ENCODE measurements at regions not wholly inside any gene's neighbourhood (a gene's known extent, or its start where the extent isn't known, plus 50 kb on each side); places are given as distances from the start of the nearest gene placed in this dataset.
A peak's percentile ranks its signal among the peaks of the same experiment; 100 is the strongest.

- ChIA-PET POLR2A (interaction anchor here (0.7 kb wide), 1 partner anchor 59 kb away, joined by 4 read pairs; no protein-coding TSS in a partner anchor), CTCF (interaction anchor here (1.2 kb wide), 2 partner anchors 13 to 86 kb away, joined by 3 read pairs; no protein-coding TSS in a partner anchor)
- Mint-ChIP-seq H3K27me3 (no peaks in the 10 kb centered on the region), H3K9me3 (ENCODE audit: low read depth) (no peaks in the 10 kb centered on the region), H3K4me1 (peaks cover 10% of the 10 kb centered on the region), H3K36me3 (ENCODE audit: low read depth) (no peaks in the 10 kb centered on the region), H3K27ac (no peak overlapping the region), H3K4me3 (no peak overlapping the region)
- intact Hi-C loops (cut with DNase I, micrococcal nuclease) = no loop called here
- DNase-seq (no peak), ATAC-seq (peak; percentile 4)
These were observed 70.2 kb upstream of the SLC38A2 start for GRCh38 chr12:46442738-46443137.

GRCh38 chr12:46442239-46442638 lies 69.7 kb upstream of the SLC38A2 start:
- Mint-ChIP-seq H3K9me3 (ENCODE audit: low read depth) (no peaks in the 10 kb centered on the region), H3K4me1 (peaks cover 10% of the 10 kb centered on the region), H3K27me3 (no peaks in the 10 kb centered on the region), H3K4me3 (no peak overlapping the region), H3K36me3 (ENCODE audit: low read depth) (no peaks in the 10 kb centered on the region), H3K27ac (no peak overlapping the region)
- no peak for DNase-seq
- ATAC-seq = peak; percentile 19
- ChIA-PET CTCF (interaction anchor here (0.8 to 1.2 kb wide), 2 partner anchors 14 to 86 kb away, joined by 3 read pairs; no protein-coding TSS in a partner anchor), POLR2A (interaction anchor here (0.7 kb wide), 1 partner anchor 58 kb away, joined by 4 read pairs; no protein-coding TSS in a partner anchor)
- intact Hi-C loops (cut with DNase I, micrococcal nuclease) = no loop called here

- ATAC-seq (no peak), DNase-seq (no peak)
- intact Hi-C loops (cut with DNase I, micrococcal nuclease) = no loop called here
- peaks cover 3% of the 10 kb centered on the region for H3K4me1 Mint-ChIP-seq
- no peak overlapping the region for H3K27ac Mint-ChIP-seq
- ChIA-PET CTCF (interaction anchor here (0.6 kb wide), 1 partner anchor 389 kb away, joined by 3 read pairs; no protein-coding TSS in a partner anchor), POLR2A (no interaction called here)
- no peaks in the 10 kb centered on the region for H3K9me3 Mint-ChIP-seq (ENCODE audit: low read depth)
- H3K36me3 Mint-ChIP-seq (ENCODE audit: low read depth) = no peaks in the 10 kb centered on the region
- no peak overlapping the region for H3K4me3 Mint-ChIP-seq
- H3K27me3 Mint-ChIP-seq = no peaks in the 10 kb centered on the region
These were observed 67.4 kb upstream of the SLC38A2 start for GRCh38 chr12:46439793-46440511.

GRCh38 chr12:46438719-46439319 lies 66.2 kb upstream of the SLC38A2 start:
- H3K27me3 Mint-ChIP-seq = no peaks in the 10 kb centered on the region
- DNase-seq = no peak
- intact Hi-C loops (cut with DNase I, micrococcal nuclease) = no loop called here
- ChIA-PET CTCF (no interaction called here), POLR2A (no interaction called here)
- H3K4me1 Mint-ChIP-seq = peaks cover 3% of the 10 kb centered on the region
- no peak overlapping the region for H3K27ac Mint-ChIP-seq
- H3K9me3 Mint-ChIP-seq (ENCODE audit: low read depth) = no peaks in the 10 kb centered on the region
- no peak overlapping the region for H3K4me3 Mint-ChIP-seq
- ATAC-seq = no peak
- H3K36me3 Mint-ChIP-seq (ENCODE audit: low read depth) = no peaks in the 10 kb centered on the region

GRCh38 chr12:46438256-46438655 lies 65.7 kb upstream of the SLC38A2 start:
- CTCF ChIA-PET = no interaction called here
- Mint-ChIP-seq H3K4me3 (no peak overlapping the region), H3K4me1 (peaks cover 3% of the 10 kb centered on the region), H3K9me3 (ENCODE audit: low read depth) (no peaks in the 10 kb centered on the region), H3K36me3 (ENCODE audit: low read depth) (no peaks in the 10 kb centered on the region), H3K27ac (no peak overlapping the region), H3K27me3 (no peaks in the 10 kb centered on the region)
- intact Hi-C loops (cut with DNase I, micrococcal nuclease) = no loop called here
- POLR2A ChIA-PET = no interaction called here
- DNase-seq (no peak), ATAC-seq (no peak)

GRCh38 chr12:46437469-46437868 lies 64.9 kb upstream of the SLC38A2 start:
- Mint-ChIP-seq H3K36me3 (ENCODE audit: low read depth) (no peaks in the 10 kb centered on the region), H3K9me3 (ENCODE audit: low read depth) (no peaks in the 10 kb centered on the region), H3K27ac (no peak overlapping the region), H3K27me3 (no peaks in the 10 kb centered on the region), H3K4me1 (peaks cover 2% of the 10 kb centered on the region), H3K4me3 (no peak overlapping the region)
- intact Hi-C loops (cut with DNase I, micrococcal nuclease) = no loop called here
- ChIA-PET POLR2A (no interaction called here), CTCF (no interaction called here)
- no peak for DNase-seq
- ATAC-seq = no peak

GRCh38 chr12:46436747-46437146 lies 64.2 kb upstream of the SLC38A2 start:
- DNase-seq (no peak), ATAC-seq (no peak)
- CTCF ChIA-PET = no interaction called here
- POLR2A ChIA-PET = no interaction called here
- Mint-ChIP-seq H3K9me3 (ENCODE audit: low read depth) (no peaks in the 10 kb centered on the region), H3K4me3 (no peak overlapping the region), H3K36me3 (ENCODE audit: low read depth) (no peaks in the 10 kb centered on the region), H3K4me1 (peaks cover 6% of the 10 kb centered on the region), H3K27ac (no peak overlapping the region), H3K27me3 (no peaks in the 10 kb centered on the region)
- intact Hi-C loops (cut with DNase I, micrococcal nuclease) = no loop called here

- H3K9me3 Mint-ChIP-seq (ENCODE audit: low read depth) = no peaks in the 10 kb centered on the region
- H3K4me3 Mint-ChIP-seq = no peak overlapping the region
- no peaks in the 10 kb centered on the region for H3K36me3 Mint-ChIP-seq (ENCODE audit: low read depth)
- ATAC-seq (no peak), DNase-seq (no peak)
- POLR2A ChIA-PET = no interaction called here
- intact Hi-C loops (cut with DNase I, micrococcal nuclease) = no loop called here
- H3K27ac Mint-ChIP-seq = no peak overlapping the region
- peaks cover 11% of the 10 kb centered on the region for H3K4me1 Mint-ChIP-seq
- no peaks in the 10 kb centered on the region for H3K27me3 Mint-ChIP-seq
- CTCF ChIA-PET = interaction anchor here (0.9 kb wide), 1 partner anchor 20 kb away, joined by 3 read pairs; no protein-coding TSS in a partner anchor
These were observed 63.1 kb upstream of the SLC38A2 start for GRCh38 chr12:46435625-46436024.

- H3K27me3 Mint-ChIP-seq = no peaks in the 10 kb centered on the region
- no peak overlapping the region for H3K4me3 Mint-ChIP-seq
- intact Hi-C loops (cut with DNase I, micrococcal nuclease) = no loop called here
- H3K27ac Mint-ChIP-seq = no peak overlapping the region
- H3K9me3 Mint-ChIP-seq (ENCODE audit: low read depth) = no peaks in the 10 kb centered on the region
- CTCF ChIA-PET = interaction anchor here (0.9 kb wide), 1 partner anchor 20 kb away, joined by 3 read pairs; no protein-coding TSS in a partner anchor
- ATAC-seq (no peak), DNase-seq (no peak)
- no peaks in the 10 kb centered on the region for H3K36me3 Mint-ChIP-seq (ENCODE audit: low read depth)
- POLR2A ChIA-PET = no interaction called here
- peaks cover 16% of the 10 kb centered on the region for H3K4me1 Mint-ChIP-seq
These were observed 62.5 kb upstream of the SLC38A2 start for GRCh38 chr12:46435029-46435428.

- CTCF ChIA-PET = no interaction called here
- POLR2A ChIA-PET = no interaction called here
These were observed 61.3 kb upstream of the SLC38A2 start for GRCh38 chr12:46433829-46434228.

GRCh38 chr12:46432325-46432724 lies 59.8 kb upstream of the SLC38A2 start:
- Mint-ChIP-seq H3K4me3 (no peak overlapping the region), H3K27ac (no peak overlapping the region), H3K27me3 (no peaks in the 10 kb centered on the region), H3K9me3 (ENCODE audit: low read depth) (no peaks in the 10 kb centered on the region), H3K36me3 (ENCODE audit: low read depth) (no peaks in the 10 kb centered on the region), H3K4me1 (peaks cover 24% of the 10 kb centered on the region)
- ChIA-PET CTCF (no interaction called here), POLR2A (no interaction called here)
- DNase-seq (no peak), ATAC-seq (no peak)
- intact Hi-C loops (cut with DNase I, micrococcal nuclease) = no loop called here

More at GRCh38 chr12:46433829-46434228, 61.3 kb upstream of the SLC38A2 start:
- no peak for ATAC-seq
- Mint-ChIP-seq H3K27ac (no peak overlapping the region), H3K4me1 (peaks cover 24% of the 10 kb centered on the region), H3K4me3 (no peak overlapping the region), H3K27me3 (no peaks in the 10 kb centered on the region), H3K9me3 (ENCODE audit: low read depth) (no peaks in the 10 kb centered on the region), H3K36me3 (ENCODE audit: low read depth) (no peaks in the 10 kb centered on the region)
- no peak for DNase-seq
- intact Hi-C loops (cut with DNase I, micrococcal nuclease) = no loop called here

Data from activated CD4-positive, alpha-beta T cell treated with anti-CD3 and anti-CD28 coated beads for 36 hours (primary cell).